Retinal pigment epithelial cell (primary cell): ENCODE measurements at regions not wholly inside any gene's neighbourhood (a gene's known extent, or its start where the extent isn't known, plus 50 kb on each side); places are given as distances from the start of the nearest gene placed in this dataset.

Source experiments
- DNase-seq: peaks from one replicate; pipeline ENCODE4 v3.0.0-alpha.2; 2010; ENCODE audit warnings: low read depth
- H3K4me3 ChIP-seq: 2 replicates; pipeline ENCODE4 v1.5.1; 2011; ENCODE audit warnings: mild to moderate bottlenecking, low read length, control low read depth, moderate library complexity
- TF ChIP-seq, protein P1 (sequence below): conservative IDR thresholded peaks from 2 replicates; pipeline ENCODE4 v1.5.1; 2011; ENCODE audit warnings: low read depth, low read length, control low read depth, inconsistent platforms

- TF ChIP-seq, protein P1, sequence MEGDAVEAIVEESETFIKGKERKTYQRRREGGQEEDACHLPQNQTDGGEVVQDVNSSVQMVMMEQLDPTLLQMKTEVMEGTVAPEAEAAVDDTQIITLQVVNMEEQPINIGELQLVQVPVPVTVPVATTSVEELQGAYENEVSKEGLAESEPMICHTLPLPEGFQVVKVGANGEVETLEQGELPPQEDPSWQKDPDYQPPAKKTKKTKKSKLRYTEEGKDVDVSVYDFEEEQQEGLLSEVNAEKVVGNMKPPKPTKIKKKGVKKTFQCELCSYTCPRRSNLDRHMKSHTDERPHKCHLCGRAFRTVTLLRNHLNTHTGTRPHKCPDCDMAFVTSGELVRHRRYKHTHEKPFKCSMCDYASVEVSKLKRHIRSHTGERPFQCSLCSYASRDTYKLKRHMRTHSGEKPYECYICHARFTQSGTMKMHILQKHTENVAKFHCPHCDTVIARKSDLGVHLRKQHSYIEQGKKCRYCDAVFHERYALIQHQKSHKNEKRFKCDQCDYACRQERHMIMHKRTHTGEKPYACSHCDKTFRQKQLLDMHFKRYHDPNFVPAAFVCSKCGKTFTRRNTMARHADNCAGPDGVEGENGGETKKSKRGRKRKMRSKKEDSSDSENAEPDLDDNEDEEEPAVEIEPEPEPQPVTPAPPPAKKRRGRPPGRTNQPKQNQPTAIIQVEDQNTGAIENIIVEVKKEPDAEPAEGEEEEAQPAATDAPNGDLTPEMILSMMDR: no peak
- DNase-seq: no peak
- no peak overlapping the region for H3K4me3 ChIP-seq
Measured at GRCh38 chr12:68449196-68449595, 117.0 kb upstream of the MDM1 start.

GRCh38 chr12:68450947-68451260 lies 118.7 kb upstream of the MDM1 start:
- H3K4me3 ChIP-seq: no peak overlapping the region
- DNase-seq: no peak
- TF ChIP-seq, protein P1: no peak

DNA sequence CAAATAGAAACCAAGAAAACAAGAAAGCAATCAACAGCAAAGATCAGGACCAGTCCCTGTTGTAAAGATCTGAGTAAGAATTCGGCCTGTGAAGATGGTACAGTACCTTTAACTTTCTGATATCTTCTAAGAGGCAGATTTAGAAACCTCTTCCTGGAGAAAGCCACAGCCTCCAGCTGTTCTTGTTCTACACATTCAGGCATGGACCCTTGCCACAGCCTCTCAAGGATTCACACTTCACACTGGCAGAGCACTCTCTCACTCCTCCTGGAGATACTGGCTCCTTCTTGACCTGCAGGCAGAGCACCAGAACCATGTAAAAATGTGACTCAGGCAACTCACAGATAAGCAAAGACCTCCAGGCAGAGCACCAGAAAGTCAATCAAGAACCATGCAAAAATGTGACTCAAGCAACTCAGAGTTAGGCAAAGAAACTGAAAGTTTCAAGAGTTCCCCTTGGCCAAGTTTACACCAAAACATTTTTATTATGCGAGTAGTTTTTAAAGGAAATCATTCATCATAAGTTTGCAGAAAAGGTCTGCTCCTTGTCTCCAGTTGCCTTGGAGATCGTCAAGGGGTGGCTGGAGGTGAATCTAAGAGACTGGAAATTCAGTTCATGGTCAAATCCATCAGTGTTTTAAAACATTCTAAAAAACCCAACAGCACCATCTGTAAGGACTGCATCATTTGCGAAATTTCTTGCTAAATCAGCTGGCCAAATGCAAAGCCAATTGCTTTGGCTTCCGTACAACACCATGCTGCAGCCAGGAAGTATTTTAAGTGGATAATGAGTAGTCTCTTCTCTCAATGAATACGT lies 119.3 kb upstream of the MDM1 start:
- H3K4me3 ChIP-seq: no peak overlapping the region
- no peak for DNase-seq
- TF ChIP-seq, protein P1: no peak

DNA sequence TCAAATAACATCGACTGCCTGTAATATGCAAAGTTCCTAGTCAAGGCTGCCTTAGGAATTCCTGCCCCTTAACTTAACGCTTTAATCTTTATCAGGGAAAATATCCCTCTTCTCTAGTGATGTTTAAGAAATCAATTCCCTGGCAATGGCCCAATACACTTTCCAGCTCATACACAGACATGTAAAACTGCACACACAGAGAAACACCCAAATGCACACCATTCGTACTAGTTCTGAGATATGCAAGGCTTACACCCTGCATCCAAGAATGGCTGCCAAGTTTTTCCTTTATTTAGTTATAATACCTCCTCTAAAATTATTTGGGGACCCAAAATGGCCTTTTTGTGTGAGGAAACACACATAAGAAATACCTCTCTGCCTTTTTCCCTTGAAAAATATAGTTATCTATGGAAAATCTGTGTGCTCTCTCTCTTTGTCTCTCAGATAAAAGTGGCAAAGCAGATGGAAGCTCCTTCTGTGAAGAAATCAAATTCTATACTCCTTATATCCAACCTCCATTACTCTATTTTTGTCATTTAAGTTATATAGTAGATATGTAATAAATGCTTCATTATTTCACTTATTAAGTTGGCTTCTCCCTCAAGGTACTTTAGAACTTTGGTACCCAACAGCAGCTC lies 120.0 kb upstream of the MDM1 start:
- no peak for DNase-seq
- H3K4me3 ChIP-seq: no peak overlapping the region
- TF ChIP-seq, protein P1: no peak

GRCh38 chr12:68453278-68453677 lies 121.1 kb upstream of the MDM1 start:
- no peak for DNase-seq
- no peak overlapping the region for H3K4me3 ChIP-seq
- TF ChIP-seq, protein P1: no peak

GRCh38 chr12:68453876-68454275 lies 121.7 kb upstream of the MDM1 start:
- DNase-seq: no peak
- no peak overlapping the region for H3K4me3 ChIP-seq
- TF ChIP-seq, protein P1: no peak

- TF ChIP-seq, protein P1: no peak
- no peak for DNase-seq
- H3K4me3 ChIP-seq: no peak overlapping the region
Measured at GRCh38 chr12:68454892-68455291, 122.7 kb upstream of the MDM1 start.
